ENCODE measurements at regions not wholly inside any gene's neighbourhood (a gene's known extent, or its start where the extent isn't known, plus 50 kb on each side); places are given as distances from the start of the nearest gene placed in this dataset.

- Histone ChIP-seq H3K9ac (ENCODE audit: low read depth, low read length, poor library complexity) (no peak overlapping the region), H3K18ac (ENCODE audit: low read length) (no peak overlapping the region), H3K4me2 (ENCODE audit: insufficient read depth, low read length, poor library complexity, severe bottlenecking) (no peak overlapping the region), H4K91ac (ENCODE audit: low read depth, low read length, poor library complexity) (no peak overlapping the region), H2BK12ac (ENCODE audit: low read length) (no peak overlapping the region), H3K14ac (ENCODE audit: low read length) (no peak overlapping the region), H3K36me3 (replicated peaks in 1 of 2; ENCODE audit: control insufficient read depth in 2 of 2, insufficient read depth in 2 of 2, low read length in 2 of 2) (no peaks in the 10 kb centered on the region), H3K23ac (ENCODE audit: low read depth, low read length, poor library complexity) (no peak overlapping the region), H3K4ac (ENCODE audit: low read length) (no peak overlapping the region), H3K4me3 (ENCODE audit: low read length in 2 of 2) (no peak overlapping the region), H3K27me3 (ENCODE audit: control insufficient read depth in 3 of 3, insufficient read depth in 3 of 3, low read depth in 1 of 3, low read length in 3 of 3) (no peaks in the 10 kb centered on the region), H3K4me1 (ENCODE audit: control insufficient read depth in 2 of 2, insufficient read depth in 1 of 2, low read depth in 1 of 2, low read length in 2 of 2) (no peaks in the 10 kb centered on the region), H3K27ac (replicated peaks; ENCODE audit: low read length) (no peak overlapping the region), H2BK5ac (ENCODE audit: low read length) (no peak overlapping the region), H2AFZ (ENCODE audit: low read length) (peak overlapping the region; percentile 5), H2AK5ac (ENCODE audit: low read depth, low read length) (no peak overlapping the region), H2BK15ac (ENCODE audit: low read length) (no peak overlapping the region), H3K79me1 (ENCODE audit: low read depth, low read length) (no peaks in the 10 kb centered on the region), H2BK120ac (ENCODE audit: low read depth, low read length) (no peak overlapping the region), H3K9me3 (replicated peaks in 1 of 2; ENCODE audit: control insufficient read depth in 2 of 2, insufficient read depth in 1 of 2, low read depth in 1 of 2, low read length in 2 of 2) (no peaks in the 10 kb centered on the region), H4K8ac (ENCODE audit: low read depth, low read length) (no peak overlapping the region)
- DNase-seq (ENCODE audit: low spot score), result no peak
- WGBS, 2 donors (ENCODE audit: extremely low coverage in 2 of 2, insufficient read length in 2 of 2, insufficient replicate concordance in 1 of 2), result no CpG with 5 or more reads among the region's 3 CpGs
Observed at GRCh38 chr12:83256562-83256961, 569.9 kb downstream of the TMTC2 start.

DNA sequence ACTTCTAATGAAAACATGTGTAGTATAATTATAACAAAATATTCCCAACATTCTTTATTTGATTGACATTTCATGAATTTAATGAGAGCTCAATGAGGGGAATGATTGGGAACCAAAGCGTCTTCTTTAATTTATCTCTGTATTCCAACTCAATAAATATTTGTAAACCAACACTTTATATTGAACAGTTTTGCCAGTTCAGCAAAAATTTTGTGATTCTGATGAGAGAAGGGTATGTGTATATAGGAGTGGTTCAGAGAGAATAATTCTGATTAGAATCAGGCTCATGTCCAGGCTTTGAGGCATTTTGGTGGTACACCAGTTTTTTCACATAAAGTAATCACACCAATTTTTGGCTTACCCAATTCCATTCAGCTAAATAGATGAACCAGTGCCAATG lies 564.2 kb downstream of the TMTC2 start:
- DNase-seq (ENCODE audit: low spot score), result no peak
- H2BK15ac ChIP-seq (ENCODE audit: low read length), result no peak overlapping the region
- H3K9me3 ChIP-seq (replicated peaks in 1 of 2; ENCODE audit: control insufficient read depth in 2 of 2, insufficient read depth in 1 of 2, low read depth in 1 of 2, low read length in 2 of 2), result peaks cover 0 to 2% of the 10 kb centered on the region in 2 donors
- WGBS, 2 donors (ENCODE audit: extremely low coverage in 2 of 2, insufficient read length in 2 of 2, insufficient replicate concordance in 1 of 2), result no CpG with 5 or more reads among the region's 1 CpG
- no peaks in the 10 kb centered on the region for H3K4me1 ChIP-seq (ENCODE audit: control insufficient read depth in 2 of 2, insufficient read depth in 1 of 2, low read depth in 1 of 2, low read length in 2 of 2)
- no peak overlapping the region for H2BK12ac ChIP-seq (ENCODE audit: low read length)
- H3K23ac ChIP-seq (ENCODE audit: low read depth, low read length, poor library complexity), result no peak overlapping the region
- no peak overlapping the region for H2AFZ ChIP-seq (ENCODE audit: low read length)
- H3K14ac ChIP-seq (ENCODE audit: low read length), result no peak overlapping the region
- H4K8ac ChIP-seq (ENCODE audit: low read depth, low read length), result no peak overlapping the region
- H3K36me3 ChIP-seq (replicated peaks in 1 of 2; ENCODE audit: control insufficient read depth in 2 of 2, insufficient read depth in 2 of 2, low read length in 2 of 2), result peaks cover 0 to 2% of the 10 kb centered on the region in 2 donors
- no peak overlapping the region for H3K4me2 ChIP-seq (ENCODE audit: insufficient read depth, low read length, poor library complexity, severe bottlenecking)
- no peak overlapping the region for H2AK5ac ChIP-seq (ENCODE audit: low read depth, low read length)
- H3K9ac ChIP-seq (ENCODE audit: low read depth, low read length, poor library complexity), result no peak overlapping the region
- H3K27me3 ChIP-seq (ENCODE audit: control insufficient read depth in 3 of 3, insufficient read depth in 3 of 3, low read depth in 1 of 3, low read length in 3 of 3), result no peaks in the 10 kb centered on the region
- no peak overlapping the region for H2BK120ac ChIP-seq (ENCODE audit: low read depth, low read length)
- H3K18ac ChIP-seq (ENCODE audit: low read length), result no peak overlapping the region
- H4K91ac ChIP-seq (ENCODE audit: low read depth, low read length, poor library complexity), result no peak overlapping the region
- H3K4ac ChIP-seq (ENCODE audit: low read length), result no peak overlapping the region
- H3K27ac ChIP-seq (replicated peaks; ENCODE audit: low read length), result no peak overlapping the region
- H3K79me1 ChIP-seq (ENCODE audit: low read depth, low read length), result no peaks in the 10 kb centered on the region
- H2BK5ac ChIP-seq (ENCODE audit: low read length), result no peak overlapping the region
- no peak overlapping the region for H3K4me3 ChIP-seq (ENCODE audit: low read length in 2 of 2)

GRCh38 chr12:83245156-83245555 lies 558.5 kb downstream of the TMTC2 start:
- Histone ChIP-seq H3K27ac (replicated peaks; ENCODE audit: low read length) (no peak overlapping the region), H3K4ac (ENCODE audit: low read length) (no peak overlapping the region), H3K4me1 (ENCODE audit: control insufficient read depth in 2 of 2, insufficient read depth in 1 of 2, low read depth in 1 of 2, low read length in 2 of 2) (no peaks in the 10 kb centered on the region), H3K4me3 (ENCODE audit: low read length in 2 of 2) (no peak overlapping the region), H2AK5ac (ENCODE audit: low read depth, low read length) (no peak overlapping the region), H3K9me3 (replicated peaks in 1 of 2; ENCODE audit: control insufficient read depth in 2 of 2, insufficient read depth in 1 of 2, low read depth in 1 of 2, low read length in 2 of 2) (peaks cover 0 to 2% of the 10 kb centered on the region in 2 donors), H2BK12ac (ENCODE audit: low read length) (no peak overlapping the region), H3K18ac (ENCODE audit: low read length) (no peak overlapping the region), H3K36me3 (replicated peaks in 1 of 2; ENCODE audit: control insufficient read depth in 2 of 2, insufficient read depth in 2 of 2, low read length in 2 of 2) (peaks cover 0 to 2% of the 10 kb centered on the region in 2 donors), H3K14ac (ENCODE audit: low read length) (no peak overlapping the region), H3K79me1 (ENCODE audit: low read depth, low read length) (no peaks in the 10 kb centered on the region), H2BK5ac (ENCODE audit: low read length) (no peak overlapping the region), H2AFZ (ENCODE audit: low read length) (no peak overlapping the region), H4K8ac (ENCODE audit: low read depth, low read length) (no peak overlapping the region), H3K9ac (ENCODE audit: low read depth, low read length, poor library complexity) (no peak overlapping the region), H4K91ac (ENCODE audit: low read depth, low read length, poor library complexity) (no peak overlapping the region), H2BK120ac (ENCODE audit: low read depth, low read length) (no peak overlapping the region), H3K27me3 (ENCODE audit: control insufficient read depth in 3 of 3, insufficient read depth in 3 of 3, low read depth in 1 of 3, low read length in 3 of 3) (no peaks in the 10 kb centered on the region), H3K23ac (ENCODE audit: low read depth, low read length, poor library complexity) (no peak overlapping the region), H3K4me2 (ENCODE audit: insufficient read depth, low read length, poor library complexity, severe bottlenecking) (no peak overlapping the region), H2BK15ac (ENCODE audit: low read length) (no peak overlapping the region)
- WGBS, 2 donors (ENCODE audit: extremely low coverage in 2 of 2, insufficient read length in 2 of 2, insufficient replicate concordance in 1 of 2), result no CpG with 5 or more reads among the region's 3 CpGs
- DNase-seq (ENCODE audit: low spot score), result no peak

GRCh38 chr12:83244001-83244400 lies 557.3 kb downstream of the TMTC2 start:
- H3K27me3 ChIP-seq (ENCODE audit: control insufficient read depth in 3 of 3, insufficient read depth in 3 of 3, low read depth in 1 of 3, low read length in 3 of 3), result no peaks in the 10 kb centered on the region
- no peak overlapping the region for H2BK12ac ChIP-seq (ENCODE audit: low read length)
- H4K8ac ChIP-seq (ENCODE audit: low read depth, low read length), result no peak overlapping the region
- H2BK120ac ChIP-seq (ENCODE audit: low read depth, low read length), result no peak overlapping the region
- no peak overlapping the region for H3K18ac ChIP-seq (ENCODE audit: low read length)
- no peak overlapping the region for H2AK5ac ChIP-seq (ENCODE audit: low read depth, low read length)
- H3K4me2 ChIP-seq (ENCODE audit: insufficient read depth, low read length, poor library complexity, severe bottlenecking), result no peak overlapping the region
- no peak overlapping the region for H2BK15ac ChIP-seq (ENCODE audit: low read length)
- DNase-seq (ENCODE audit: low spot score), result no peak
- H2AFZ ChIP-seq (ENCODE audit: low read length), result no peak overlapping the region
- no peak overlapping the region for H3K14ac ChIP-seq (ENCODE audit: low read length)
- H3K4me1 ChIP-seq (ENCODE audit: control insufficient read depth in 2 of 2, insufficient read depth in 1 of 2, low read depth in 1 of 2, low read length in 2 of 2), result no peaks in the 10 kb centered on the region
- H3K27ac ChIP-seq (replicated peaks; ENCODE audit: low read length), result no peak overlapping the region
- no peaks in the 10 kb centered on the region for H3K79me1 ChIP-seq (ENCODE audit: low read depth, low read length)
- H3K23ac ChIP-seq (ENCODE audit: low read depth, low read length, poor library complexity), result no peak overlapping the region
- no peak overlapping the region for H3K4me3 ChIP-seq (ENCODE audit: low read length in 2 of 2)
- no peak overlapping the region for H3K9ac ChIP-seq (ENCODE audit: low read depth, low read length, poor library complexity)
- peaks cover 0 to under 1% of the 10 kb centered on the region in 2 donors for H3K9me3 ChIP-seq (replicated peaks in 1 of 2; ENCODE audit: control insufficient read depth in 2 of 2, insufficient read depth in 1 of 2, low read depth in 1 of 2, low read length in 2 of 2)
- H3K4ac ChIP-seq (ENCODE audit: low read length), result no peak overlapping the region
- H3K36me3 ChIP-seq (replicated peaks in 1 of 2; ENCODE audit: control insufficient read depth in 2 of 2, insufficient read depth in 2 of 2, low read length in 2 of 2), result peaks cover 0 to 2% of the 10 kb centered on the region in 2 donors
- no peak overlapping the region for H2BK5ac ChIP-seq (ENCODE audit: low read length)
- H4K91ac ChIP-seq (ENCODE audit: low read depth, low read length, poor library complexity), result no peak overlapping the region

All from neuronal stem cell (in vitro differentiated cells).